Mucosa of gallbladder (tissue), 1 donor: ENCODE measurements at regions not wholly inside any gene's neighbourhood (a gene's known extent, or its start where the extent isn't known, plus 50 kb on each side); places are given as distances from the start of the nearest gene placed in this dataset.

Experiments used
- DNase-seq: peaks from one replicate; pipeline ENCODE4 v3.0.0-alpha.2; 2020; ENCODE audit warnings: low spot score
- donor health status: DM: no; HTN: no; CAD: no.

DNA sequence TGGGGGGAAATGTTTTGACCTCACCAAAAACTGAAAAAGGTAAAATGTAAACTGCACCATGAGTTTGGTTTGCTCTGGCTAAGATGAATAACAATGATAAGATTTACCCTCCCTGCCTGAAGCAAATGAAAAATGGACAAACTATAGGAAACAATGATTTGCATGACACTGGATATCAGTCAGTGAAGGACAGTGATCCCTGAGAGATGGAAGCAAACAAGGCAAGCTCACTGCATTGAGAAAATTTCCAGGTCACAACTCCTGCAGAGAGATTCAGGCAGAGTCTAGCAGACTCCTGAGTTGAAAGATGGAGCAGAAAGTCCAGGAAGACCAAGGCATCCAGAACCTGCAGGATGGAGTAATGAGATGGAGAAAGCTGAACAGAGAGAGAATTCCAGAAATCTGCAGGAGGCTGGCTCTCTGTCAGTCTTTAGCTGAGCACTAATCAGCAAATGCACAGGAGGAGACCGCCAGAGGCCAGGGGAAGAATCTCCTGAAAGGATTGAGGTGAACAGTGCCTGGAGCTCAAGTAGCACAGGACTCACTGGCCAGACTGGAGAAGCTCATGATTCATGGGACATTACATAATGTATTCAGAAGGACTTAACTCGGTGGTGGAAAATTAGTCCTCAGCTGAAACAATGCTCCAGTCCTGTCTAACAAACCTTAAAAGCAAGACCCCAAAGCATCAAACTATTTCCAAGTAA, 51.2 kb upstream of the PALS2 start:
- no peak for DNase-seq
